Cardiac muscle cell (in vitro differentiated cells and primary cell): ENCODE measurements at regions not wholly inside any gene's neighbourhood (a gene's known extent, or its start where the extent isn't known, plus 50 kb on each side); places are given as distances from the start of the nearest gene placed in this dataset.

Source experiments
- DNase-seq, 2 donors: peaks; one replicate each; pipeline versions ENCODE4 v3.0.0 to v3.0.0-alpha.2; 2010 to 2017; ENCODE audit warnings: low read depth in 1 of 2, low spot score in 1 of 2
- H3K27ac ChIP-seq: fragments of 200-600 bp; sonication (generic); 2 replicates; pipeline ENCODE4 v1.5.1; 2016
- H3K27me3 ChIP-seq: fragments of 200-600 bp; sonication (generic); 2 replicates; pipeline ENCODE4 v1.6.0; 2016; ENCODE audit warnings: control low read depth
- H3K36me3 ChIP-seq: fragments of 200-600 bp; sonication (generic); 2 replicates; pipeline ENCODE4 v1.5.1; 2016; ENCODE audit warnings: control low read depth
- H3K4me1 ChIP-seq: fragments of 200-600 bp; sonication (generic); 2 replicates; pipeline ENCODE4 v1.8.1; 2017; ENCODE audit warnings: low read depth, mild to moderate bottlenecking, mixed run types
- H3K4me3 ChIP-seq: fragments of 200-600 bp; sonication (generic); 2 replicates; pipeline ENCODE4 v1.5.1; 2016; ENCODE audit warnings: mild to moderate bottlenecking
- H3K9me3 ChIP-seq: fragments of 200-600 bp; sonication (generic); 2 replicates; pipeline ENCODE4 v1.5.1; 2017; ENCODE audit warnings: low read depth, mild to moderate bottlenecking, control low read depth
- CTCF ChIP-seq: IDR thresholded peaks from 2 replicates; pipeline ENCODE4 v1.5.1; 2012; ENCODE audit warnings: low read depth, mild to moderate bottlenecking, low read length

GRCh38 chr3:43187836-43188479, 82.1 kb upstream of the POMGNT2 start:
- no peak overlapping the region for H3K4me3 ChIP-seq
- H3K27me3 ChIP-seq = no peaks in the 10 kb centered on the region
- H3K36me3 ChIP-seq = no peaks in the 10 kb centered on the region
- no peak for DNase-seq
- H3K4me1 ChIP-seq = no peaks in the 10 kb centered on the region
- TF ChIP-seq CTCF = no peak
- no peak overlapping the region for H3K27ac ChIP-seq
- H3K9me3 ChIP-seq = no peaks in the 10 kb centered on the region

GRCh38 chr3:43185983-43186314, 80.1 kb upstream of the POMGNT2 start:
- DNase-seq = no peak
- Histone ChIP-seq H3K4me3 (no peak overlapping the region), H3K36me3 (no peaks in the 10 kb centered on the region), H3K27me3 (no peaks in the 10 kb centered on the region), H3K9me3 (no peaks in the 10 kb centered on the region), H3K4me1 (no peaks in the 10 kb centered on the region), H3K27ac (no peak overlapping the region)
- no peak for TF ChIP-seq CTCF

- H3K27me3 ChIP-seq = no peaks in the 10 kb centered on the region
- TF ChIP-seq CTCF = no peak
- no peaks in the 10 kb centered on the region for H3K9me3 ChIP-seq
- H3K4me3 ChIP-seq = no peak overlapping the region
- H3K36me3 ChIP-seq = no peaks in the 10 kb centered on the region
- H3K27ac ChIP-seq = no peak overlapping the region
- DNase-seq = peak in 1 of 2 donors; percentile 11
- peaks cover under 1% of the 10 kb centered on the region for H3K4me1 ChIP-seq
Observed at GRCh38 chr3:43185274-43185982, 79.5 kb upstream of the POMGNT2 start.

GRCh38 chr3:43183456-43183855, 77.6 kb upstream of the POMGNT2 start:
- no peaks in the 10 kb centered on the region for H3K36me3 ChIP-seq

GRCh38 chr3:43181202-43181821, 75.4 kb upstream of the POMGNT2 start:
- DNase-seq = no peak
- TF ChIP-seq CTCF = no peak
- peaks cover 7% of the 10 kb centered on the region for H3K4me1 ChIP-seq
- H3K9me3 ChIP-seq = no peaks in the 10 kb centered on the region
- no peak overlapping the region for H3K4me3 ChIP-seq
- no peaks in the 10 kb centered on the region for H3K27me3 ChIP-seq
- H3K27ac ChIP-seq = no peak overlapping the region
- H3K36me3 ChIP-seq = no peaks in the 10 kb centered on the region

More at GRCh38 chr3:43183456-43183855, 77.6 kb upstream of the POMGNT2 start:
- no peak for DNase-seq
- Histone ChIP-seq H3K9me3 (no peaks in the 10 kb centered on the region), H3K27me3 (no peaks in the 10 kb centered on the region), H3K4me3 (no peak overlapping the region), H3K27ac (no peak overlapping the region), H3K4me1 (peaks cover 7% of the 10 kb centered on the region)
- TF ChIP-seq CTCF = no peak
